Lower leg skin (tissue), 3 donors: ENCODE measurements at regions not wholly inside any gene's neighbourhood (a gene's known extent, or its start where the extent isn't known, plus 50 kb on each side); places are given as distances from the start of the nearest gene placed in this dataset.

Experiments
- POLR2A ChIP-seq, 2 donors: fragments of 450-650 bp; IDR thresholded peaks; one replicate each; pipeline ENCODE4 v1.6.1; 2016 to 2017; ENCODE audit warnings: antibody characterized with exemption in 2 of 2, mild to moderate bottlenecking in 1 of 2, moderate library complexity in 1 of 2
- TF ChIP-seq, protein P1 (sequence below), 3 donors: fragments of 450-650 bp; IDR thresholded peaks; one replicate each; pipeline ENCODE4 v1.5.1; 2016; ENCODE audit warnings: antibody characterized with exemption in 3 of 3, mild to moderate bottlenecking in 3 of 3, moderate library complexity in 2 of 3

DNA sequence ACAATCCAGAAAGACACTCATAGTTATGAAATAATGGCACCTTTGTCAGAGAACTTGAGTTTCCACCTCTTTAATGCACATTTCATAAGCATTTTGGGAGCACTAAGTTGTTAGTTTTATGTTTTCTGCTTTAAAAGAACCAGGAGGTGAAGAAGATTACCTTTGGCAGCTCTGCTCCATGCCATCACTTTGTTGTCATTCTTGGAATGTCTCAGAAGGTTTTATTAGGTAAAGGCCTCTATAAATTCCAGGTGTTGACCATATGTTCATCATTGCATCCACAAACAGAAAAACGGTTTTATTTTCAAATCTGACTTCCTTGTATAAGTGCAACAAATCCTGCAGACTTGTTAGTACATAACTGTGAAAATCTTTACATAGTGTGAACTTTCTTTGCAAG is 424.8 kb downstream of the MDFIC start:
- TF ChIP-seq, protein P1, sequence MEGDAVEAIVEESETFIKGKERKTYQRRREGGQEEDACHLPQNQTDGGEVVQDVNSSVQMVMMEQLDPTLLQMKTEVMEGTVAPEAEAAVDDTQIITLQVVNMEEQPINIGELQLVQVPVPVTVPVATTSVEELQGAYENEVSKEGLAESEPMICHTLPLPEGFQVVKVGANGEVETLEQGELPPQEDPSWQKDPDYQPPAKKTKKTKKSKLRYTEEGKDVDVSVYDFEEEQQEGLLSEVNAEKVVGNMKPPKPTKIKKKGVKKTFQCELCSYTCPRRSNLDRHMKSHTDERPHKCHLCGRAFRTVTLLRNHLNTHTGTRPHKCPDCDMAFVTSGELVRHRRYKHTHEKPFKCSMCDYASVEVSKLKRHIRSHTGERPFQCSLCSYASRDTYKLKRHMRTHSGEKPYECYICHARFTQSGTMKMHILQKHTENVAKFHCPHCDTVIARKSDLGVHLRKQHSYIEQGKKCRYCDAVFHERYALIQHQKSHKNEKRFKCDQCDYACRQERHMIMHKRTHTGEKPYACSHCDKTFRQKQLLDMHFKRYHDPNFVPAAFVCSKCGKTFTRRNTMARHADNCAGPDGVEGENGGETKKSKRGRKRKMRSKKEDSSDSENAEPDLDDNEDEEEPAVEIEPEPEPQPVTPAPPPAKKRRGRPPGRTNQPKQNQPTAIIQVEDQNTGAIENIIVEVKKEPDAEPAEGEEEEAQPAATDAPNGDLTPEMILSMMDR (IDR thresholded peaks at IDR 0.05) = no peak
- no peak for TF ChIP-seq POLR2A (IDR thresholded peaks at IDR 0.05)
